CD4-positive, alpha-beta T cell (primary cell): ENCODE measurements at regions not wholly inside any gene's neighbourhood (a gene's known extent, or its start where the extent isn't known, plus 50 kb on each side); places are given as distances from the start of the nearest gene placed in this dataset.

Experiments
- ATAC-seq: fragments of 200-7000 bp; cut with Tn5 transposase; one replicate; pipeline ENCODE4 v1.10.0; 2022; ENCODE audit warnings: mild to moderate bottlenecking; ENCODE audit not compliant: poor library complexity
- CTCF ChIA-PET: fragments of 350-600 bp; sonication (Branson Sonifier 250); formaldehyde crosslinking; loops from one replicate; lab custom pipeline; 2021; ENCODE audit warnings: antibody characterized with exemption, inconsistent platforms; lab: Charles Lee
- POLR2A ChIA-PET: fragments of 350-600 bp; sonication (Branson Sonifier 250); formaldehyde crosslinking; loops from one replicate; lab custom pipeline; 2021; ENCODE audit warnings: antibody characterized with exemption, inconsistent platforms; lab: Charles Lee
- DNase-seq, 14 experiments: peaks; one replicate each; pipeline ENCODE4 v3.0.0-alpha.2; 2013 to 2020; ENCODE audit warnings: mixed read lengths in 2 of 14
- H3K27ac ChIP-seq, 2 donors: one replicate each; pipeline versions ENCODE4 v1.5.1 to v1.7.0; 2013; ENCODE audit warnings: low read length in 2 of 2, low read depth in 1 of 2, mild to moderate bottlenecking in 1 of 2
- H3K27me3 ChIP-seq, 2 experiments: 1 replicate in 1 of 2; 2 replicates in 1 of 2; pipeline versions ENCODE4 v1.6.1 to v1.7.0; 2013; ENCODE audit warnings: low read length in 2 of 2, control low read depth in 1 of 2, mild to moderate bottlenecking in 1 of 2, moderate library complexity in 1 of 2; ENCODE audit not compliant: insufficient read depth in 2 of 2, control insufficient read depth in 1 of 2
- H3K36me3 ChIP-seq: one replicate; pipeline ENCODE4 v1.6.1; 2013; ENCODE audit warnings: low read length, control low read depth; ENCODE audit not compliant: insufficient read depth
- H3K4me1 ChIP-seq: one replicate; pipeline ENCODE4 v1.6.1; 2013; ENCODE audit warnings: low read length, control low read depth; ENCODE audit not compliant: insufficient read depth
- H3K4me3 ChIP-seq: one replicate; pipeline ENCODE4 v1.5.1; 2013; ENCODE audit warnings: mild to moderate bottlenecking, low read length, moderate library complexity
- H3K9me3 ChIP-seq, 2 experiments: 1 replicate in 1 of 2; 2 replicates in 1 of 2; pipeline versions ENCODE4 v1.6.1 to v1.7.0; 2013; ENCODE audit warnings: low read length in 2 of 2, mild to moderate bottlenecking in 2 of 2, control low read depth in 1 of 2, moderate library complexity in 1 of 2; ENCODE audit not compliant: control insufficient read depth in 1 of 2, insufficient read depth in 1 of 2
- H3K27ac Mint-ChIP-seq: one replicate; pipeline ENCODE4 v1.8.0; 2020; ENCODE audit warnings: mixed read lengths
- H3K27me3 Mint-ChIP-seq: one replicate; pipeline ENCODE4 v1.8.0; 2021; ENCODE audit warnings: mixed read lengths
- H3K36me3 Mint-ChIP-seq: one replicate; pipeline ENCODE4 v1.8.0; 2021; ENCODE audit warnings: low read depth, mixed read lengths
- H3K4me1 Mint-ChIP-seq: one replicate; pipeline ENCODE4 v1.8.0; 2021; ENCODE audit warnings: low read depth, mixed read lengths
- H3K4me3 Mint-ChIP-seq: one replicate; pipeline ENCODE4 v1.8.0; 2020; ENCODE audit warnings: mild to moderate bottlenecking, mixed read lengths
- H3K9me3 Mint-ChIP-seq: one replicate; pipeline ENCODE4 v1.8.0; 2020; ENCODE audit warnings: mixed read lengths
- intact Hi-C, 2 experiments: fragments of 100-400 bp; cut with DNase I in 1 of 2; cut with micrococcal nuclease in 1 of 2; formaldehyde crosslinking; loops; one replicate each; pipeline versions ENCODE4 v1.15.1 to v1.9.0; 2023 to 2025; cut with DNase I, micrococcal nuclease
- TF ChIP-seq, protein P1 (sequence below): fragments of 200-600 bp; IDR thresholded peaks from one replicate; pipeline ENCODE4 v1.8.0; 2022; ENCODE audit warnings: antibody characterized with exemption, mild to moderate bottlenecking

- Mint-ChIP-seq H3K27ac (no peak overlapping the region), H3K27me3 (peaks cover 14% of the 10 kb centered on the region), H3K4me3 (no peak overlapping the region), H3K4me1 (no peaks in the 10 kb centered on the region), H3K36me3 (no peaks in the 10 kb centered on the region), H3K9me3 (peaks cover 2% of the 10 kb centered on the region)
- H3K36me3 ChIP-seq, result no peaks in the 10 kb centered on the region
- no peak for DNase-seq
- H3K9me3 ChIP-seq, result no peaks in the 10 kb centered on the region
- no peak overlapping the region for H3K4me3 ChIP-seq
- no peak for ATAC-seq
- POLR2A ChIA-PET, result no interaction called here
- intact Hi-C loops, result no loop called here
- CTCF ChIA-PET, result no interaction called here
- no peak overlapping the region for H3K27ac ChIP-seq
- H3K4me1 ChIP-seq, result no peaks in the 10 kb centered on the region
- TF ChIP-seq, protein P1, sequence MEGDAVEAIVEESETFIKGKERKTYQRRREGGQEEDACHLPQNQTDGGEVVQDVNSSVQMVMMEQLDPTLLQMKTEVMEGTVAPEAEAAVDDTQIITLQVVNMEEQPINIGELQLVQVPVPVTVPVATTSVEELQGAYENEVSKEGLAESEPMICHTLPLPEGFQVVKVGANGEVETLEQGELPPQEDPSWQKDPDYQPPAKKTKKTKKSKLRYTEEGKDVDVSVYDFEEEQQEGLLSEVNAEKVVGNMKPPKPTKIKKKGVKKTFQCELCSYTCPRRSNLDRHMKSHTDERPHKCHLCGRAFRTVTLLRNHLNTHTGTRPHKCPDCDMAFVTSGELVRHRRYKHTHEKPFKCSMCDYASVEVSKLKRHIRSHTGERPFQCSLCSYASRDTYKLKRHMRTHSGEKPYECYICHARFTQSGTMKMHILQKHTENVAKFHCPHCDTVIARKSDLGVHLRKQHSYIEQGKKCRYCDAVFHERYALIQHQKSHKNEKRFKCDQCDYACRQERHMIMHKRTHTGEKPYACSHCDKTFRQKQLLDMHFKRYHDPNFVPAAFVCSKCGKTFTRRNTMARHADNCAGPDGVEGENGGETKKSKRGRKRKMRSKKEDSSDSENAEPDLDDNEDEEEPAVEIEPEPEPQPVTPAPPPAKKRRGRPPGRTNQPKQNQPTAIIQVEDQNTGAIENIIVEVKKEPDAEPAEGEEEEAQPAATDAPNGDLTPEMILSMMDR, result no peak
- H3K27me3 ChIP-seq, result peaks cover 0 to 7% of the 10 kb centered on the region in 2 experiments
Observed at GRCh38 chr16:17749706-17750105, 278.9 kb upstream of the XYLT1 start.

- no peak overlapping the region for H3K4me3 ChIP-seq
- no peaks in the 10 kb centered on the region for H3K4me1 ChIP-seq
- H3K27ac ChIP-seq, result no peak overlapping the region
- Mint-ChIP-seq H3K36me3 (no peaks in the 10 kb centered on the region), H3K27me3 (peaks cover 14% of the 10 kb centered on the region), H3K4me3 (no peak overlapping the region), H3K27ac (no peak overlapping the region), H3K4me1 (no peaks in the 10 kb centered on the region), H3K9me3 (peaks cover 2% of the 10 kb centered on the region)
- peaks cover 0 to 6% of the 10 kb centered on the region in 2 experiments for H3K9me3 ChIP-seq
- intact Hi-C loops, result no loop called here
- no peak for DNase-seq
- no peak for ATAC-seq
- H3K27me3 ChIP-seq, result peaks cover 0 to 7% of the 10 kb centered on the region in 2 experiments
- CTCF ChIA-PET, result no interaction called here
- TF ChIP-seq, protein P1, result no peak
- POLR2A ChIA-PET, result no interaction called here
- H3K36me3 ChIP-seq, result no peaks in the 10 kb centered on the region
Observed at GRCh38 chr16:17748044-17748719, 277.4 kb upstream of the XYLT1 start.

GRCh38 chr16:17747081-17747756, 276.5 kb upstream of the XYLT1 start:
- POLR2A ChIA-PET, result no interaction called here
- no peaks in the 10 kb centered on the region for H3K4me1 Mint-ChIP-seq
- DNase-seq, result no peak

More at GRCh38 chr16:17747081-17747756, 276.5 kb upstream of the XYLT1 start:
- Mint-ChIP-seq H3K4me3 (no peak overlapping the region), H3K9me3 (peaks cover 2% of the 10 kb centered on the region), H3K36me3 (no peaks in the 10 kb centered on the region), H3K27me3 (peaks cover 14% of the 10 kb centered on the region), H3K27ac (no peak overlapping the region)
- TF ChIP-seq, protein P1, result no peak
- peaks cover 0 to 6% of the 10 kb centered on the region in 2 experiments for H3K9me3 ChIP-seq
- H3K4me1 ChIP-seq, result no peaks in the 10 kb centered on the region
- intact Hi-C loops, result no loop called here
- CTCF ChIA-PET, result no interaction called here
- no peak overlapping the region for H3K4me3 ChIP-seq
- ATAC-seq, result no peak
- no peaks in the 10 kb centered on the region for H3K36me3 ChIP-seq
- H3K27me3 ChIP-seq, result peaks cover 0 to 9% of the 10 kb centered on the region in 2 experiments
- H3K27ac ChIP-seq, result no peak overlapping the region
